Keratinocyte (primary cell): ENCODE measurements at regions not wholly inside any gene's neighbourhood (a gene's known extent, or its start where the extent isn't known, plus 50 kb on each side); places are given as distances from the start of the nearest gene placed in this dataset.

Experiments used
- CTCF ChIP-seq, 3 experiments: IDR thresholded peaks in 1 of 3; conservative IDR thresholded peaks in 1 of 3; optimal IDR thresholded peaks in 1 of 3; 2 replicates in 2 of 3; 3 replicates in 1 of 3; pipeline versions ENCODE3 to v1.5.1; 2011; ENCODE audit warnings: low read length in 3 of 3, mild to moderate bottlenecking in 3 of 3, moderate library complexity in 2 of 3, control low read depth in 1 of 3, inconsistent platforms in 1 of 3; ENCODE audit not compliant: insufficient read depth in 2 of 3; ENCODE audit errors: extremely low read depth in 1 of 3
- EZH2 ChIP-seq: IDR thresholded peaks from one replicate; pipeline ENCODE4 v1.6.1; 2012; ENCODE audit warnings: inconsistent platforms, mild to moderate bottlenecking, low read length, moderate library complexity

DNA sequence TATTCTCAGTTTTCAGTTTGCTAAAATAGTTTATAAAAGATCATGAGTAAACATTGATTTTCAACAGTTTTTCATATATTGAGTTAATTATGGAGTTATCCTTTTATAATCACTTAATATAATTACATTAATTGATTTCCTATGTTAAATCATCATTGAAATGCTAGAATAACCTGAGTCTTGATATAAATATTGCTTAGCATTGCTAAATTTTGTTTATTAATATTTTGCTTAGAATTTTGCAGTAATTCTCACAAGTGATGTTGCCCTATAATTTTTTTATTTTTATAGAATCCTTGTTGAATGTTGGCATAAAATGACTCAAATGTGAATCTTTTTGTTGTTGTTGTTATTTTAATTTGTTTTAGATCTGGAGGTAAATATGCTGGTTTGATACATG is 654.2 kb downstream of the OTOL1 start:
- TF ChIP-seq EZH2 (no peak), CTCF (optimal IDR thresholded peaks at IDR 0.05 in 1 of 3, IDR thresholded peaks at IDR 0.05 in 1 of 3, conservative IDR thresholded peaks at IDR 0.05 in 1 of 3; ENCODE audit: extremely low read depth in 1 of 3, insufficient read depth in 2 of 3, low read length in 3 of 3) (no peak)
